ENCODE measurements at regions not wholly inside any gene's neighbourhood (a gene's known extent, or its start where the extent isn't known, plus 50 kb on each side); places are given as distances from the start of the nearest gene placed in this dataset.

GRCh38 chr2:143903172-143903856, 616.6 kb downstream of the ZEB2 start:
- TF ChIP-seq, protein P1, sequence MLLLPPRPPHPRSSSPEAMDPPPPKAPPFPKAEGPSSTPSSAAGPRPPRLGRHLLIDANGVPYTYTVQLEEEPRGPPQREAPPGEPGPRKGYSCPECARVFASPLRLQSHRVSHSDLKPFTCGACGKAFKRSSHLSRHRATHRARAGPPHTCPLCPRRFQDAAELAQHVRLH (tag by site-specific recombination; IDR thresholded peaks at IDR 0.05), result no peak
- TF ChIP-seq, protein P2, sequence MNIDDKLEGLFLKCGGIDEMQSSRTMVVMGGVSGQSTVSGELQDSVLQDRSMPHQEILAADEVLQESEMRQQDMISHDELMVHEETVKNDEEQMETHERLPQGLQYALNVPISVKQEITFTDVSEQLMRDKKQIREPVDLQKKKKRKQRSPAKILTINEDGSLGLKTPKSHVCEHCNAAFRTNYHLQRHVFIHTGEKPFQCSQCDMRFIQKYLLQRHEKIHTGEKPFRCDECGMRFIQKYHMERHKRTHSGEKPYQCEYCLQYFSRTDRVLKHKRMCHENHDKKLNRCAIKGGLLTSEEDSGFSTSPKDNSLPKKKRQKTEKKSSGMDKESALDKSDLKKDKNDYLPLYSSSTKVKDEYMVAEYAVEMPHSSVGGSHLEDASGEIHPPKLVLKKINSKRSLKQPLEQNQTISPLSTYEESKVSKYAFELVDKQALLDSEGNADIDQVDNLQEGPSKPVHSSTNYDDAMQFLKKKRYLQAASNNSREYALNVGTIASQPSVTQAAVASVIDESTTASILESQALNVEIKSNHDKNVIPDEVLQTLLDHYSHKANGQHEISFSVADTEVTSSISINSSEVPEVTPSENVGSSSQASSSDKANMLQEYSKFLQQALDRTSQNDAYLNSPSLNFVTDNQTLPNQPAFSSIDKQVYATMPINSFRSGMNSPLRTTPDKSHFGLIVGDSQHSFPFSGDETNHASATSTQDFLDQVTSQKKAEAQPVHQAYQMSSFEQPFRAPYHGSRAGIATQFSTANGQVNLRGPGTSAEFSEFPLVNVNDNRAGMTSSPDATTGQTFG (tag by site-specific recombination; IDR thresholded peaks at IDR 0.05; ENCODE audit: borderline replicate concordance), result no peak
- TF ChIP-seq TRIM28 (IDR thresholded peaks at IDR 0.05; ENCODE audit: borderline replicate concordance, low read length), result no peak
- TF ChIP-seq, protein P3, sequence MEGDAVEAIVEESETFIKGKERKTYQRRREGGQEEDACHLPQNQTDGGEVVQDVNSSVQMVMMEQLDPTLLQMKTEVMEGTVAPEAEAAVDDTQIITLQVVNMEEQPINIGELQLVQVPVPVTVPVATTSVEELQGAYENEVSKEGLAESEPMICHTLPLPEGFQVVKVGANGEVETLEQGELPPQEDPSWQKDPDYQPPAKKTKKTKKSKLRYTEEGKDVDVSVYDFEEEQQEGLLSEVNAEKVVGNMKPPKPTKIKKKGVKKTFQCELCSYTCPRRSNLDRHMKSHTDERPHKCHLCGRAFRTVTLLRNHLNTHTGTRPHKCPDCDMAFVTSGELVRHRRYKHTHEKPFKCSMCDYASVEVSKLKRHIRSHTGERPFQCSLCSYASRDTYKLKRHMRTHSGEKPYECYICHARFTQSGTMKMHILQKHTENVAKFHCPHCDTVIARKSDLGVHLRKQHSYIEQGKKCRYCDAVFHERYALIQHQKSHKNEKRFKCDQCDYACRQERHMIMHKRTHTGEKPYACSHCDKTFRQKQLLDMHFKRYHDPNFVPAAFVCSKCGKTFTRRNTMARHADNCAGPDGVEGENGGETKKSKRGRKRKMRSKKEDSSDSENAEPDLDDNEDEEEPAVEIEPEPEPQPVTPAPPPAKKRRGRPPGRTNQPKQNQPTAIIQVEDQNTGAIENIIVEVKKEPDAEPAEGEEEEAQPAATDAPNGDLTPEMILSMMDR (tag by site-specific recombination; IDR thresholded peaks at IDR 0.05), result no peak
- no peak for TF ChIP-seq ZNF555 (tag by site-specific recombination; conservative IDR thresholded peaks at IDR 0.05)
- no peak for TF ChIP-seq SP2 (tag by site-specific recombination; IDR thresholded peaks at IDR 0.05)
- TF ChIP-seq REST (tag by site-specific recombination; IDR thresholded peaks at IDR 0.05), result no peak
- no peak for TF ChIP-seq ZBTB21 (tag by site-specific recombination; IDR thresholded peaks at IDR 0.05)
- TF ChIP-seq ZNF433 (tag by site-specific recombination; IDR thresholded peaks at IDR 0.05; ENCODE audit: low read depth), result no peak
- no peak for TF ChIP-seq ZNF768 (tag by site-specific recombination; IDR thresholded peaks at IDR 0.05)
- TF ChIP-seq, protein P4, sequence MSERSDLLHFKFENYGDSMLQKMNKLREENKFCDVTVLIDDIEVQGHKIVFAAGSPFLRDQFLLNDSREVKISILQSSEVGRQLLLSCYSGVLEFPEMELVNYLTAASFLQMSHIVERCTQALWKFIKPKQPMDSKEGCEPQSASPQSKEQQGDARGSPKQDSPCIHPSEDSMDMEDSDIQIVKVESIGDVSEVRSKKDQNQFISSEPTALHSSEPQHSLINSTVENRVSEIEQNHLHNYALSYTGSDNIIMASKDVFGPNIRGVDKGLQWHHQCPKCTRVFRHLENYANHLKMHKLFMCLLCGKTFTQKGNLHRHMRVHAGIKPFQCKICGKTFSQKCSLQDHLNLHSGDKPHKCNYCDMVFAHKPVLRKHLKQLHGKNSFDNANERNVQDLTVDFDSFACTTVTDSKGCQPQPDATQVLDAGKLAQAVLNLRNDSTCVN (tag by site-specific recombination; optimal IDR thresholded peaks at IDR 0.05), result no peak
- no peak for TF ChIP-seq ZNF670 (tag by site-specific recombination; IDR thresholded peaks at IDR 0.05; ENCODE audit: low read depth)
- TF ChIP-seq HOXC10 (CRISPR knock-in tag; IDR thresholded peaks at IDR 0.05), result no peak
